IMR-90 (cell line): ENCODE measurements at regions not wholly inside any gene's neighbourhood (a gene's known extent, or its start where the extent isn't known, plus 50 kb on each side); places are given as distances from the start of the nearest gene placed in this dataset.

ENCODE experiments used
- ATAC-seq: fragments of 200-7000 bp; cut with Tn5 transposase; 2 replicates; pipeline ENCODE4 v1.9.1; 2020; ENCODE audit warnings: low read depth, mild to moderate bottlenecking, moderate library complexity
- BruUV-seq: library from RNA; stranded (reverse); fragments of 400-500 nt; replicated peaks from 2 replicates; lab custom pipeline; 2021; lab: Mats Ljungman, UMichigan
- CTCF ChIA-PET: fragments of 300-600 bp; formaldehyde crosslinking; extraction: SDS; loops from one replicate; lab custom pipeline; 2021; ENCODE audit warnings: antibody characterized with exemption; lab: Yijun Ruan, JAX
- POLR2A ChIA-PET: fragments of 300-600 bp; sonication (Branson Sonifier 250); formaldehyde crosslinking; loops from one replicate; lab custom pipeline; 2022; ENCODE audit warnings: antibody characterized with exemption; ENCODE audit not compliant: unreplicated experiment; lab: Charles Lee
- DNase-seq: peaks from one replicate; pipeline ENCODE4 v3.0.0; 2013
- H2AFZ ChIP-seq: replicated peaks from 2 replicates; pipeline ENCODE3; 2013; ENCODE audit warnings: low read length, mild to moderate bottlenecking; ENCODE audit not compliant: poor library complexity
- H2AK5ac ChIP-seq: 2 replicates; pipeline ENCODE4 v1.6.1; 2013; ENCODE audit warnings: low read depth, low read length, inconsistent platforms
- H2AK9ac ChIP-seq: replicated peaks from 2 replicates; pipeline ENCODE3; 2013; ENCODE audit warnings: mild to moderate bottlenecking, low read depth, low read length, moderate library complexity; ENCODE audit not compliant: poor library complexity
- H2BK120ac ChIP-seq: 2 replicates; pipeline ENCODE4 v1.6.1; 2013; ENCODE audit warnings: low read depth, low read length, inconsistent platforms
- H2BK15ac ChIP-seq: 3 replicates; pipeline ENCODE4 v1.6.1; 2013; ENCODE audit warnings: low read depth, low read length, inconsistent platforms
- H2BK20ac ChIP-seq: 2 replicates; pipeline ENCODE4 v1.6.1; 2013; ENCODE audit warnings: low read depth, mild to moderate bottlenecking, inconsistent platforms, low read length, moderate library complexity
- H2BK5ac ChIP-seq: 2 replicates; pipeline ENCODE4 v1.6.1; 2013; ENCODE audit warnings: mild to moderate bottlenecking, low read depth, low read length, inconsistent platforms; ENCODE audit not compliant: poor library complexity, severe bottlenecking
- H3K14ac ChIP-seq: replicated peaks from 2 replicates; pipeline ENCODE4 v1.6.1; 2013; ENCODE audit warnings: low read depth, low read length, inconsistent platforms
- H3K18ac ChIP-seq: 2 replicates; pipeline ENCODE4 v1.6.1; 2013; ENCODE audit warnings: low read depth, low read length, control low read depth
- H3K23ac ChIP-seq: 2 replicates; pipeline ENCODE4 v1.6.1; 2013; ENCODE audit warnings: low read depth, low read length, inconsistent platforms
- H3K27ac ChIP-seq: 2 replicates; pipeline ENCODE4 v1.5.1; 2013; ENCODE audit warnings: mild to moderate bottlenecking, control low read depth, low read length; ENCODE audit not compliant: insufficient read depth
- H3K27me3 ChIP-seq: 2 replicates; pipeline ENCODE4 v1.6.1; 2013; ENCODE audit warnings: low read length; ENCODE audit not compliant: control insufficient read depth, insufficient read depth
- H3K36me3 ChIP-seq: 2 replicates; pipeline ENCODE4 v1.6.1; 2013; ENCODE audit warnings: low read length, mixed read lengths; ENCODE audit not compliant: control insufficient read depth, insufficient read depth
- H3K4ac ChIP-seq: 2 replicates; pipeline ENCODE4 v1.6.1; 2013; ENCODE audit warnings: low read depth, low read length, inconsistent platforms
- H3K4me1 ChIP-seq: 2 replicates; pipeline ENCODE4 v1.6.1; 2013; ENCODE audit warnings: low read length, mixed read lengths; ENCODE audit not compliant: control insufficient read depth, insufficient read depth
- H3K4me2 ChIP-seq: 2 replicates; pipeline ENCODE4 v1.6.1; 2013; ENCODE audit warnings: low read depth, mild to moderate bottlenecking, control low read depth, low read length, moderate library complexity
- H3K4me3 ChIP-seq: 2 replicates; pipeline ENCODE4 v1.5.1; 2013; ENCODE audit warnings: low read depth, mild to moderate bottlenecking, control low read depth, low read length, moderate library complexity; ENCODE audit not compliant: insufficient read depth
- H3K56ac ChIP-seq: 2 replicates; pipeline ENCODE4 v1.6.1; 2013; ENCODE audit warnings: low read length, inconsistent platforms; ENCODE audit not compliant: insufficient read depth; ENCODE audit errors: extremely low read depth
- H3K79me1 ChIP-seq, 2 experiments: 2 replicates each; pipeline ENCODE4 v1.6.1; 2013; ENCODE audit warnings: low read length in 2 of 2, inconsistent platforms in 1 of 2, low read depth in 1 of 2
- H3K9ac ChIP-seq: 2 replicates; pipeline ENCODE4 v1.6.1; 2013; ENCODE audit warnings: low read depth, low read length, control low read depth
- H3K9me1 ChIP-seq: 2 replicates; pipeline ENCODE4 v1.6.1; 2013; ENCODE audit warnings: low read length, inconsistent platforms; ENCODE audit not compliant: insufficient read depth
- H3K9me3 ChIP-seq: 2 replicates; pipeline ENCODE4 v1.6.1; 2013; ENCODE audit warnings: low read length; ENCODE audit not compliant: control insufficient read depth, insufficient read depth
- H4K20me1 ChIP-seq: 2 replicates; pipeline ENCODE4 v1.6.1; 2013; ENCODE audit warnings: low read length, inconsistent platforms; ENCODE audit not compliant: insufficient read depth
- H4K5ac ChIP-seq: 2 replicates; pipeline ENCODE4 v1.6.1; 2013; ENCODE audit warnings: mild to moderate bottlenecking, low read depth, low read length, control low read depth
- H4K8ac ChIP-seq, 2 experiments: 2 replicates each; pipeline ENCODE4 v1.6.1; 2013; ENCODE audit warnings: low read depth in 2 of 2, low read length in 2 of 2, control low read depth in 1 of 2, inconsistent platforms in 1 of 2
- H4K91ac ChIP-seq: 2 replicates; pipeline ENCODE4 v1.6.1; 2013; ENCODE audit warnings: low read depth, low read length, inconsistent platforms; ENCODE audit not compliant: insufficient read depth
- BHLHE40 ChIP-seq: fragments of 150-350 bp; IDR thresholded peaks from 2 replicates; pipeline ENCODE4 v1.6.1; 2016; ENCODE audit warnings: mild to moderate bottlenecking, low read depth, low read length
- CEBPB ChIP-seq: IDR thresholded peaks from 2 replicates; pipeline ENCODE4 v1.6.1; 2012; ENCODE audit warnings: low read depth, low read length, improper control_type of control experiment
- FOS ChIP-seq: fragments of 150-350 bp; IDR thresholded peaks from 2 replicates; pipeline ENCODE4 v1.6.1; 2016; ENCODE audit warnings: low read depth, low read length
- MAZ ChIP-seq: IDR thresholded peaks from 2 replicates; pipeline ENCODE4 v1.6.1; 2012; ENCODE audit warnings: low read depth, mild to moderate bottlenecking, low read length, improper control_type of control experiment, moderate library complexity, borderline replicate concordance
- MXI1 ChIP-seq: IDR thresholded peaks from 2 replicates; pipeline ENCODE4 v1.6.1; 2012; ENCODE audit warnings: low read depth, mild to moderate bottlenecking, low read length, moderate library complexity, borderline replicate concordance
- POLR2A ChIP-seq: IDR thresholded peaks from 2 replicates; pipeline ENCODE4 v1.6.1; 2012; ENCODE audit warnings: mild to moderate bottlenecking, low read depth, low read length
- RAD21 ChIP-seq: IDR thresholded peaks from 2 replicates; pipeline ENCODE4 v1.6.1; 2012; ENCODE audit warnings: low read length, improper control_type of control experiment
- RFX5 ChIP-seq: IDR thresholded peaks from 2 replicates; pipeline ENCODE4 v1.8.0; 2012; ENCODE audit warnings: low read depth, mild to moderate bottlenecking, low read length, moderate library complexity
- SMC3 ChIP-seq: fragments of 150-350 bp; IDR thresholded peaks from 2 replicates; pipeline ENCODE4 v1.6.1; 2016; ENCODE audit warnings: low read depth, mild to moderate bottlenecking, antibody characterized with exemption, low read length, moderate library complexity
- WGBS, 2 experiments: methylation state at CpG; one replicate each; pipeline versions ENCODE4 v1.1.5 to v1.1.7; 2013; ENCODE audit warnings: missing lambda C conversion rate in 2 of 2; ENCODE audit not compliant: insufficient read length in 1 of 2; ENCODE audit errors: extremely low coverage in 2 of 2; 5-methylcytosine and 5-hydroxymethylcytosine counted together
- dilution Hi-C: fragments of 300-500 bp; cut with HindIII; formaldehyde crosslinking; loops from one replicate; pipeline ENCODE4 v1.14.3; 2018; ENCODE audit warnings: low sequenced_read_pairs; ENCODE audit not compliant: unreplicated experiment
- in situ Hi-C: fragments of 300-500 bp; cut with MboI; formaldehyde crosslinking; loops from 3 replicates; pipeline ENCODE4 v1.14.3; 2019; ENCODE audit warnings: low sequenced_read_pairs, inconsistent platforms, mixed read lengths
- intact Hi-C: fragments of 100-400 bp; cut with micrococcal nuclease; formaldehyde crosslinking; loops from 2 replicates; pipeline ENCODE4 v1.10.0; 2022
- TF ChIP-seq, protein P1 (sequence below): fragments of 150-350 bp; IDR thresholded peaks from 2 replicates; pipeline ENCODE4 v1.6.1; 2017; ENCODE audit warnings: mild to moderate bottlenecking, antibody characterized with exemption, low read length, low read depth
- TF ChIP-seq, protein P2 (sequence below): fragments of 150-350 bp; IDR thresholded peaks from 2 replicates; pipeline ENCODE4 v1.6.1; 2016; ENCODE audit warnings: low read depth, mild to moderate bottlenecking, low read length, moderate library complexity, borderline replicate concordance

GRCh38 chr6:81384921-81385320 is 367.6 kb downstream of the TENT5A start:
- no peaks in the 10 kb centered on the region for H3K9me1 ChIP-seq
- TF ChIP-seq, protein P1, sequence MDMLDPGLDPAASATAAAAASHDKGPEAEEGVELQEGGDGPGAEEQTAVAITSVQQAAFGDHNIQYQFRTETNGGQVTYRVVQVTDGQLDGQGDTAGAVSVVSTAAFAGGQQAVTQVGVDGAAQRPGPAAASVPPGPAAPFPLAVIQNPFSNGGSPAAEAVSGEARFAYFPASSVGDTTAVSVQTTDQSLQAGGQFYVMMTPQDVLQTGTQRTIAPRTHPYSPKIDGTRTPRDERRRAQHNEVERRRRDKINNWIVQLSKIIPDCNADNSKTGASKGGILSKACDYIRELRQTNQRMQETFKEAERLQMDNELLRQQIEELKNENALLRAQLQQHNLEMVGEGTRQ = no peak
- TF ChIP-seq, protein P2, sequence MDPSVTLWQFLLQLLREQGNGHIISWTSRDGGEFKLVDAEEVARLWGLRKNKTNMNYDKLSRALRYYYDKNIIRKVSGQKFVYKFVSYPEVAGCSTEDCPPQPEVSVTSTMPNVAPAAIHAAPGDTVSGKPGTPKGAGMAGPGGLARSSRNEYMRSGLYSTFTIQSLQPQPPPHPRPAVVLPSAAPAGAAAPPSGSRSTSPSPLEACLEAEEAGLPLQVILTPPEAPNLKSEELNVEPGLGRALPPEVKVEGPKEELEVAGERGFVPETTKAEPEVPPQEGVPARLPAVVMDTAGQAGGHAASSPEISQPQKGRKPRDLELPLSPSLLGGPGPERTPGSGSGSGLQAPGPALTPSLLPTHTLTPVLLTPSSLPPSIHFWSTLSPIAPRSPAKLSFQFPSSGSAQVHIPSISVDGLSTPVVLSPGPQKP = no peak
- no peak for TF ChIP-seq SMC3
- no peak for TF ChIP-seq RAD21
- TF ChIP-seq MAZ = no peak
- no peak for TF ChIP-seq BHLHE40
- TF ChIP-seq POLR2A = no peak
- no peak for TF ChIP-seq MXI1
- TF ChIP-seq CEBPB = no peak
- no peak for TF ChIP-seq RFX5
- no peak for TF ChIP-seq FOS
- no CpG with 5 or more reads among the region's 2 CpGs for WGBS, 2 experiments
- H2AFZ ChIP-seq = no peak overlapping the region
- H3K56ac ChIP-seq = no peak overlapping the region
- H3K27me3 ChIP-seq = no peaks in the 10 kb centered on the region
- ATAC-seq (no peak), DNase-seq (no peak)
- H3K23ac ChIP-seq = no peak overlapping the region
- ChIA-PET CTCF (no interaction called here), POLR2A (no interaction called here)
- no peak overlapping the region for H4K8ac ChIP-seq
- H3K36me3 ChIP-seq = no peaks in the 10 kb centered on the region
- H3K4me2 ChIP-seq = no peak overlapping the region
- H3K4ac ChIP-seq = no peak overlapping the region
- no peak overlapping the region for H2AK5ac ChIP-seq
- no peak overlapping the region for H2BK20ac ChIP-seq
- H2BK120ac ChIP-seq = no peak overlapping the region
- no peak overlapping the region for H3K4me3 ChIP-seq
- no peaks in the 10 kb centered on the region for H3K79me1 ChIP-seq
- no peak overlapping the region for H3K14ac ChIP-seq
- no peak overlapping the region for H3K9ac ChIP-seq
- H2BK15ac ChIP-seq = no peak overlapping the region
- no peaks in the 10 kb centered on the region for H3K4me1 ChIP-seq
- in situ Hi-C loops = no loop called here
- intact Hi-C loops = no loop called here
- no peaks in the 10 kb centered on the region for H3K9me3 ChIP-seq
- no peak overlapping the region for H3K18ac ChIP-seq
- dilution Hi-C loops = no loop called here
- H3K27ac ChIP-seq = no peak overlapping the region
- no peak overlapping the region for H4K5ac ChIP-seq
- H4K91ac ChIP-seq = no peak overlapping the region
- H2AK9ac ChIP-seq = no peak overlapping the region
- H2BK5ac ChIP-seq = no peak overlapping the region
- no TSS peak for BruUV-seq
- no peaks in the 10 kb centered on the region for H4K20me1 ChIP-seq
